ENCODE measurements at regions not wholly inside any gene's neighbourhood (a gene's known extent, or its start where the extent isn't known, plus 50 kb on each side); places are given as distances from the start of the nearest gene placed in this dataset.

- no peak for DNase-seq (ENCODE audit: low read depth)
- in situ Hi-C loops (cut with HindIII; ENCODE audit: low sequenced_read_pairs): no loop called here
Observed at GRCh38 chr5:98606961-98607360, 166.5 kb upstream of the RGMB start.

GRCh38 chr5:98608052-98608451 is 165.4 kb upstream of the RGMB start:
- TF ChIP-seq CTCF (IDR thresholded peaks at IDR 0.05; ENCODE audit: low read depth, low read length, missing control alignments): no peak
- DNase-seq (ENCODE audit: low read depth): no peak
- no peak overlapping the region for H3K4me3 ChIP-seq (ENCODE audit: low read depth, low read length)
- in situ Hi-C loops (cut with HindIII; ENCODE audit: low sequenced_read_pairs): no loop called here

More at GRCh38 chr5:98606961-98607360, 166.5 kb upstream of the RGMB start:
- H3K4me3 ChIP-seq (ENCODE audit: low read depth, low read length): no peak overlapping the region
- no peak for TF ChIP-seq CTCF (IDR thresholded peaks at IDR 0.05; ENCODE audit: low read depth, low read length, missing control alignments)

GRCh38 chr5:98614341-98614740 is 159.1 kb upstream of the RGMB start:
- in situ Hi-C loops (cut with HindIII; ENCODE audit: low sequenced_read_pairs): no loop called here
- no peak for DNase-seq (ENCODE audit: low read depth)
- no peak for TF ChIP-seq CTCF (IDR thresholded peaks at IDR 0.05; ENCODE audit: low read depth, low read length, missing control alignments)
- no peak overlapping the region for H3K4me3 ChIP-seq (ENCODE audit: low read depth, low read length)

- no peak for TF ChIP-seq CTCF (IDR thresholded peaks at IDR 0.05; ENCODE audit: low read depth, low read length, missing control alignments)
- in situ Hi-C loops (cut with HindIII; ENCODE audit: low sequenced_read_pairs): no loop called here
- no peak overlapping the region for H3K4me3 ChIP-seq (ENCODE audit: low read depth, low read length)
- DNase-seq (ENCODE audit: low read depth): no peak
Observed at GRCh38 chr5:98621821-98622220, 151.6 kb upstream of the RGMB start.

- no peak for DNase-seq (ENCODE audit: low read depth)
- no peak for TF ChIP-seq CTCF (IDR thresholded peaks at IDR 0.05; ENCODE audit: low read depth, low read length, missing control alignments)
- no peak overlapping the region for H3K4me3 ChIP-seq (ENCODE audit: low read depth, low read length)
- in situ Hi-C loops (cut with HindIII; ENCODE audit: low sequenced_read_pairs): no loop called here
Observed at GRCh38 chr5:98624145-98624880, 149.2 kb upstream of the RGMB start.

GRCh38 chr5:98627121-98627520 is 146.3 kb upstream of the RGMB start:
- in situ Hi-C loops (cut with HindIII; ENCODE audit: low sequenced_read_pairs): no loop called here
- DNase-seq (ENCODE audit: low read depth): no peak
- H3K4me3 ChIP-seq (ENCODE audit: low read depth, low read length): no peak overlapping the region
- TF ChIP-seq CTCF (IDR thresholded peaks at IDR 0.05; ENCODE audit: low read depth, low read length, missing control alignments): no peak

Measured in astrocyte of the cerebellum (primary cell).